Right lung (tissue), 2 donors: ENCODE measurements at regions not wholly inside any gene's neighbourhood (a gene's known extent, or its start where the extent isn't known, plus 50 kb on each side); places are given as distances from the start of the nearest gene placed in this dataset.

Source experiments
- DNase-seq, 2 donors: peaks; one replicate each; pipeline ENCODE4 v3.0.0-alpha.2; 2013

DNA sequence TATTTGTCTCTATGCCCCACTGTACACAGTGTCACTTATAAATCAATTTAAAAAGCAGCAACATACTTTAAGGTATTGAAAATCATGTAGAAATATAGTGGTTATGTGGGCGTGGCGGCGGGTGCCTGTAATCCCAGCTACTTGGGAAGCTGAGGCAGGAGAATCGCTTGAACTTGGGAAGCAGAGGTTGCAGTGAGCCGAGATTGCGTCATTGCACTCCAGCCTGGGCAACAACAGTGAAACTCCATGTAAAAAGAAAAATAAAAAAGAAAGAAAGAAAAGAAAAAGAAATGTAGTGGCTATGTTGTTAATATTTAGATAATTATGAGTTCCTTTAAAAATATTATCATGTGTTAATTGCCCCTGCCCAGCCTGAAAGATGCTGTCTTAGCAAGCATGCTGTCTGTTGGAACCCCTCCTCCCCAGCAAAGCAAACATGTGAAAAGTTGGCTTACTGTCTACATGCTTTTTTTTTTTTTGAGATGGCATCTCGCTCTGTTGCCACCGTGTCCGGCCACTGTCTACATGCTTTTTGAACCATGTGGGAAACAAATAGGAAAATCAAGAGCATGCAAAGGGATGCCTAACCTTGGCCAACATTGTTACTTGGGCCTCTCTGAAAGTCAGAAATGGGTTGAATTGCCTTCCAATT is 151.4 kb upstream of the TSHZ2 start:
- no peak for DNase-seq

DNA sequence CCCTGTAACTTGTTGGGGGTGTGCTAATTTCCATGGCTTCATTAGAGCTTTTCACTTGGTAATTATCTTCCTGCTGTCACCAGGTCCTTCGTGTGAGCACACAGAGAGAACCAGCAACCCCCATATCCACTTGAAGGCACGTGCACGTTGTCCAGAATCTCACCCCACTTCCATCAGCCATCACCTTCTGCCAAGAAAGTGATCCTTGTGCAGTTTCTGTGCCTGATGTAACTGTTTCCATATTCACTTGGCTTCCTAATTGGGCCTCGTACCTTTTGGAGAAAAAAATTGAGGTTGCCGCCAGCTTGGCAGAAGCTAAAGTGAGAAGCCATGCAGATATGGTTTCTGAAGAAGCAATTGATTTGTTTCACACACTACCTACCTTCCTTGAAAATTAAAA is 153.7 kb upstream of the TSHZ2 start:
- no peak for DNase-seq

DNA sequence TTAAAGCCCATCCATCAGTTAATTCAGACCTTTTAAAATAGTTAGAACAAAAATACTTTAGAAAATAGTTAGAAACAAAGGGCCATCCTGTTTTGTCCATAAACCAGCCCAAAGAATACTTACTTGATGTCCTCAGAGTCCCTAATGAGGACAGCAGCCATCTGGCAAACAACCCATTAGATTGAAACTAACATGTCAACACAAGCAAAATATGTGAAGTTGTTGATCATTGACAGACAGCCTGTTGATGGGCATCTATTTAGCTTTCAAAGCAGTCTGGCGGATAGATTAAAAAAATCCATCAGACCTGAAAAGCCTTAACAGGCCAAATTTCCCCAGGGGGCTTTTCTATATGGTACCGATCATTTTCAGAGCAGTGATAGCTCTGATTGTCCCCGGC is 154.2 kb upstream of the TSHZ2 start:
- no peak for DNase-seq

DNA sequence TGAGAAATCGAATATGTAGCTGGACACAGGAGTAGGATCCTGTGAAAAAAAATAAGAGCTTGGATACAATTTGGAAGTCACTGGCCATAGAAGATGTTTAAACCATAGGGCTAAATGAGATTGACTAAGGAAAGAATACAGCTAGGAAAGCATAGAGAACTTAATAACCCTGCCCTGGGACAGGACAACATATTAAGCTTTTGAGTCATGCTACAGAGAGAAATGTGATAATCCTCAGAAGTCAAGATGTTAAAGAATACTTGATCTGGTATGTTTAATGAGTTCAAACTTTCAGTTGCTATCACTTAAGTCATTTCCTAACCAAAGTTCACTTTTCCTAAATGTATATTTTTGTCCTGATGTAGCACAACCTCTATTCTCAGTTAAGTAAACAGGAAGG is 154.6 kb upstream of the TSHZ2 start:
- DNase-seq, result no peak

DNA sequence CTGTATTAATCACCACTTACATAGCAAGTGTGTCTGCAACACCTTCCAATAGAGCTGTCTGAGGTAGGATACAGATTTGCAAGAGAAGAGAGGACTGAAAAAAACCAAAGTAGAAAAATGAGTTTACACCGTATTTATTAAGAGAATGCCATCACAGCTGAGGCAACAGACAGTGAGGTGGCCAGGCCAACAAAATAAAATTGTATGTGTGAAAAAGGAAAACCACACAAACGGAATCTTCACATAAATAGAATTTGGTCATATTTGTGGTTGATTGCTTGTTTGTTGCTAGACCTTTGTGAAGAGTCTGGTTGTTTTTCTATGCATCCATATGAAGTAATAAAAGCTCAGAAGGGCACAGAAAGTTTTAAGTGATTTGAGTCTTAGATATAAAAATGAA is 157.8 kb upstream of the TSHZ2 start:
- no peak for DNase-seq

DNA sequence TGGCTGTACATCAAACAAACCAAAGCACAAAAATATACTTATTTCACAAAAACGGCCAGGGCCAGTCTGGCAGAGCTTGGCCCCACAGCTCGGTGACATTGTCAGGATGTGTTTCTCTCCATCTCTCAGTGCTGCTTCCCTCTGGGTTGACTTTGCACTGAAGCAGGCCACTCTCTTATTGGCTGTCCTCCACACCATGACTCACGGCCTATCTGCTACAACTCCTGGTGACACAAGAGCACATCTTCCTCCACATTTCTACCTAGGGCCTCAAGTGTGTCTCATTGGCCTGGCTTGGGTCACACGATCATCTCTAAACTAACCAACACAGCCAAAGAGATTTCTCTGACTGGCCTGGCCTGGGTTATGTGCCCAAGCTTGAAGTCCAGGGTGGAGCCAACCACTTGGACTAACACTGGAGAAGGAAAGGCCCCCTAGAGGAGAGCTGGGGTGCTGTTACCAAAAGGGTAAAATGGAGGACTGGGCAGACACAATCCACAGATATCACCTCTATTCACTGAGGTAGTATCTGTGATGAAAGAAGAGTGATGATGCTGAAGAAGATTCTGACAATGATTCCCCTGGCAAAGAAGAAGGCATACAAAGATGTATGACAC is 159.8 kb upstream of the TSHZ2 start:
- no peak for DNase-seq

DNA sequence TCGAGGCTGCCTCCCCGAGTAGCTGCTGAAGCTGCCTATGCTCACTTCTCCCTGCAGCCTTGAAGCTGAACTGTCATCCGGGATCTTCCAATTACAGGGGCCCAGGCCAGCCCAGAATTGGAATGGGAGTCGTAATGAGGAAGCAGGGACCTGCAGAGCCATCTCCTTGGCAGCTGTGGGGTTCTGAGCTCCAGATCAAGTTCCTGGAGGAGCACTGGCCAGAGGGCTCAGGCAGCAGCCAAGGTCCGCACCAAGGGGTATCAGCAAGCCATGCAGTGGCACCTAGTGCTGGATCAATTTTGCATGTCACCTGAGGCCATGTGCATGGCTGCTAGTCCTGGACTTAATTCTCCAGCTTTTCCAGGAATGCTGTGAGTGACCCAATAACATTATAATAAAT is 163.2 kb upstream of the TSHZ2 start:
- no peak for DNase-seq

DNA sequence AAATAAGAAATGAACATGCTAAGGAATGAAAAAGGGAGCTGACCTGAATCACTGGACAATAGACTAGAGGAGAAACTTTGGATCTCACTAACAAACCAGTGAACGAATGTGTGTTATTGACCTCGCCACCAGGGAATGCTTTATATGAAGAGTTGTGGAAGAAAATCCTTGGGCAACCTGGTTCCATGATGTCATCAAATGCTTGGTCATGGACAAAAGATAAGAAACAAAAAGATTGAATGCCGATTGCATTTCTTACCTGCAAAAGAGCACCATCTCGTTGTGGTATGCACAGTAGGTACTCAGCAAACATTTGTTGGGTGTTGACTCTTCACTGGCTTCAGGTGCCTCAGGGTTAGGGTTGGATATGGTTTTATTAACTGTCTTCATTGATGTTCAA is 165.2 kb upstream of the TSHZ2 start:
- DNase-seq, result no peak

DNA sequence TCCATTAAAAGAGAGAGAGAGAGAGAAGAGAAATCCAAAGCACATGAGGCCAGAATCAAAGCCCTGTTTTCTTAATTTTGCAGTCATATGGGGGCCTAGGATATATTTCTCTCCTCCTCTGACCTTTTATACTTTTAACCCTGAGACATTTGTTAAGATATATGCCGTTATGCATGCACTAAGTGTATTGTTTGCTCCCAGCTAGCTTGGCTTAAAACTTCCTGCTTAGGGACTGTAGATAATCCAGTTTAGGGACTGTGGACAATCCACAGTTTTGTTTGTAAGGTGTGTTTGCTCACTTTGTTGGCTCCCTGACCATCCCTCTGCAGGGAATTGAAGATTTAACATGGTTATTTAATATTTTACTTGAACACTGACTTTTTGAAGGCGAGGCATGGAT is 166.3 kb upstream of the TSHZ2 start:
- no peak for DNase-seq

DNA sequence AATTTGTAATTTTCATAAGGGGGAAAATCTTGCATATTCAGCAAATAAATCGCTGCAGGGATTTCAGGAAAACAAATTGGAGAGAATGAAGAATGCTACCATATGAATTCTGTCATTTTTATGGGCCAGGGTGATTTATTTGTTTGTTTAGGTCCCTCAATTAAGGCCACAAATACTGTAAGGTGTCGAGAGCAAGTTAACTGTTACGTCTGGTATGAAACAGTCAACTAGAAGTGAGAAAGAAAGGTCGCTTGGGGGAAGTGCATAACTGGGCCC is 166.9 kb upstream of the TSHZ2 start:
- no peak for DNase-seq

DNA sequence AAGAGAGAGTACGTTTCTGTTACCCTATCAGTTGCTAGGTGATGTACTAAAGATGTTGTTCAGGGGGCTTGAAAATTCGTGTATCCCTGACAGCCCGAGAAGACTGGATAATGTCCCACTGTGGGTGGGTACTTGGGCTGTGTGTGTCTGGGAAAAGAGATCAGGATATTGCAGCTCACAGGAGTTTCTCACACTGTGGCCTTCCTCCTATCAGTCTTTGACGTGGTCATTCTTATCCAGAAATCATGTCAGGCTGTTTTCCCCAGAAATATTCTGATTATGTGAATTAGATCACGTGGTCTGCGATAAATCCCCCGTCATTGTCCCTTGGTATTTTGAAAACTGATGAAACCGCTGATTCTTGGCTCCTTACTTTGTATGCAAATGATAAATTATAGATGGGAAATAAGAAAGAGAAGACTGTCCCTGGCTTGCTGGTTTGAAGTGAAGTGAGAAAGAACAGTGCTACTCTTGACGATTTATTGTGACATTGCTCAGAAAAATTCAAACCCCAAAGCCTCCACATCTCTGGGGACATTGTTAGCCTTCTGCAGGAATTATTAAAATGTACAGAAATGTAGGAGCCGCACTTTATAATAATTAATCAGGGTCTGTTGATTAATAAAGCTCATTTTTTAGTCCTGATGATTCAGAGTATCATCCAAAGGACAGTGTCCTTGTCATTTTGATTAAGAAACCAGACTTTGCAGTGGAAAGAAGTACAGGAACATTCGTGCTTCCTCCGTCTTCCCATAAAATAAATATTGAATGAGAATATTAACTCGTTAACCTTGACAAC is 167.5 kb upstream of the TSHZ2 start:
- no peak for DNase-seq

DNA sequence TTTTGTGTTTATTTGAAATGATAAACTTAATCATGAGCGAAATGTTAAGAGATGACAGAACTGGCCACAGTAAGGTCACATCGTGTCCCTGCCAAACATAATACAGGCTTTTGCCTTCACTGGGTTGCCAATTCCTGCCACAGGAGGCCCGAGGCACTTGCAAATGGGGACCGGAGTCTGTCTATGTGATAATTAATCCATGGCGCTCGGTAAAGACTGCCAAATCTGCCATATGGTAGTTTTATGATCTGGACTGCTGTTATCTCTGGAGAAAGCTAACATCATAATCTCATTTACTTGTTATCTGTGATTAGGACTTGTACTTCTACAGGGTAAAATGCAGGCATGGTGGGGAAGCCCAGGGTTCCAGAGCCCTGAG is 170.5 kb upstream of the TSHZ2 start:
- DNase-seq, result no peak

DNA sequence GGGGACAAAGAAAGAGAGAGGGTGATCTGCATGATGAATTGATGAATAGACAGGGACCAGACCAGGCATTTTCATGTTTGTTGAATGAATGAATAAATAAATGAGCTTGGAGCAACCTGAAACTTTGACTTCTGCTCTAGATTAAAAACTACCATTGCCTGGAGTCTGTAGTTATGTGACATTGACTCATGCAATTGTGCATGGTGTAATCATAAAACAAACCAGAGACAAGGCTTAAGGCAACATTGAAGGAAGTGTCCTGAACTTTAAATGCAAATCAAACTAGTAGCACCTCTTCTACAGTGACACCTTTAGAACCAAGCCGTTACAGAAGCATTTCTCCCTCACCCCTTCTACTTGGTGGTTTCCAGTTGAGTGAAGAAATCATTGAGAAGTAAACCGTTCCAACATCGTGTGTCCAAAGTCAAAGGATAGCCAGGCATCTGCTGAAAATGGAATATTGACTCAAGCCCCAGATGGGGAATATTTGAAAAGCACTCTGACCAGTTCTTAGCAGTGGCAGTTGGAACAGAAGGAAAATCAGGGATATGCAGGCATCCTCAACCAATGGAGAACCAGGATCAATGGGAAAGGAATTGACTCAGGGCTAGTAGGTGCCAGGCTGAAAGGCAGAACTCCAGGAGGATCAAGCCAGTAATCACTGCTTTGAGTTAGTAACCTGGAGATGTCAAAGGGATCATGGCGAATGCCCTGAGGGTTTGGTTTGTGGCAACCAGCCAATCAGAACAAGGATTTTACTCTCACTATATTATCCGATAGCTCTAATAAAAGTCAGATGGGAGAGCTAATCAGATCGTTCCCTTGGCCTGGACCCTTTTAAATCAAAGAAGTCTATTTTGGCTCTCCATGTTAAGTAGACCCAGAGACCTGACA is 171.2 kb upstream of the TSHZ2 start:
- no peak for DNase-seq

DNA sequence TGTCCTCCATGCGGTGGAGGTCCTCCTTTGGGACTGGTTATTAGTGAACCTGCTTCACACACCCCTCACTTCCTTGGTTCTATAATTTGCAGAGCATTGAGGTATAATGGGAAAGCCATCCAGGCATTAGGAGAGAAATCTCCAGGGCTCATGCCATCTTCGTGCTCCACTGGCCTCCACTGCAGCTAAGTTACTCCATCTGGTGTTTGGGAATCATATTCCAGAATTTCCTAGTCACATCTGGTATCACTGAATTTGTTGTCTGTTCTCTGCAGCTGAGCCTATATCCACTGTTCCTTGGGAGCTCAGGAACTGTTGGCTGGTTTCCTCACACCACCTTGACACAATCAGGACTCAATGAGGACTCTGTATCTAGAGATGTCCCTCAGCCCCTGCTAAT is 173.0 kb upstream of the TSHZ2 start:
- DNase-seq, result no peak

DNA sequence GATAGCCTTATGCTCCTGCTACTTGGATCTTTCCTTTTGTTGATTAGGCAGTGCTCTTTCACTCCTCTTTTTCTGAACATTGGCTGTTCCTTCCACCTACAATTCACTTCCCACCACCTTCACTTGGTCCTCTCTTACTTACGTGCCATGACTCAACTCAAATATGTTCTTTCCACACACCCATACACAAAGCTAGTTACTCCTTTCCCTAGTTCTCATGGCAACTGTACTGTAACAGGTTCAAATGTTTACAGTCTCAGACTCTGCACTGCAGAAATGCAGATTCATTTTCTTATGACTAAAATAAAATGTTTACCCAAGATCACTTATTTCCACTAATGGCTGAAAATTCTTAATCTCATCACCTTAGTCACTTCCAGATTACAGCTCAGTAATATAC is 174.0 kb upstream of the TSHZ2 start:
- no peak for DNase-seq

DNA sequence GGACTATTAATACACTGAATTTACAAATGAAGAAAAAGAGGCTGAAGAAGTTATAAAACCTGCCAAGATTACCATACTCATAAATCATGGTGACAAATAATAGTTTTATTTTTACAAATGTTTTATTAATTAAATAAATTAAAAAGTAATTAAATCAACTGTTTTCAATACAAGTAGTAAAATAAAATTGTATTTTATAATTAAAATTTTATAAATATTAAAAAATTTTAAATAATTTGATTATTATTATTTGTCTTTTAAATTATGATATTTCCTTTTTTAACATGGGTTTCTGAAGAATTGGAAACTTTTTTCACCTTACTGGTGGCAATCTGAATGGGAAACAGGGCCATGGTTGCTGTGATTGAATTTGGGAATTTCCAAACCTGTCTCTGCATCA is 177.3 kb upstream of the TSHZ2 start:
- DNase-seq, result no peak

DNA sequence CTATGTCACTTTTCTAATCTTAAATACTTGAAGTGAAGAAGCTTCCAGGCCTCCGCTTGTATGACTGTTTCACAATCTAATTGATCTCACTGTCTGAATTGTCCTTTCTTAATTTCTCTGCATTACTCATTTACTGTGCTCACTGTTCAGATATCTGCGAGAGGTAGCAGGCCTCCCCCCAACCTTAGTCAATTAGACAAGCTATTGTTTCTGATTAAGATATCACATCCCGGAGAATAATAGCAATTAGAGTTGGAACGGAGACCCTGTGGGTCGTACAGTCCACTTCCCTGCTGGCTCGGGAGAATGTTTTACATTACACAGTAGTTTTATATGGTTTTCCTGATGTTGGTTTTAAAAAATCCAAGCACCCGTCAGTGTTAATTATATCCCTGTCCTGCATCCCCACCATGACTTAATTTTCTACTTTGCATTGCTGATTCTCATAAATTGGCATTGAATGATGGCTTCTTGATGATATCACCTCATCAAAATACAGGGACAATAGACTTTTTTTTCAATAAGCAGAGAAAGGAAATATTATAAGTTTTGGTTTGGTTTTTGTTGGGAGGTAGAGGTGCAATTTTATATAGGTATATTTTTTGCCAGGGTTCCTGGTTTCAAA is 178.7 kb upstream of the TSHZ2 start:
- no peak for DNase-seq

DNA sequence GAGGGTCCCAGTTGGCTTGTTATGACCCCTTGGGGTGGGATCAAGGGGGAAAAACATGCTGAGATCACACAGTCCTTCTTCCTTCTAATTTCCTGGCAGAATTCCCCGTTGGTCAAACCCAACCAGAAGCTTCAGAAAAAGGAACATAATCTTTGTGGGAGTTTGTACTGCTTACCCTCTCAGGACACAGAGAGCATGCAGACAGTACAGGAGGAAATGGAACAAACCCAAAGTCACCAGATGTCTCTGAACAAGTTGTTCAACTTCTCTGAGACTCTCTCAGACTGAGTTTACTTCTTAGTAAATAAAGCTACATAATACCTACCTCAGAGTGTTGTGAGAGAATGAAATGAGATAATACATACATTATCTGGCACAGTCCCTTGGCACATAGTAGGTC is 181.1 kb upstream of the TSHZ2 start:
- DNase-seq, result no peak

DNA sequence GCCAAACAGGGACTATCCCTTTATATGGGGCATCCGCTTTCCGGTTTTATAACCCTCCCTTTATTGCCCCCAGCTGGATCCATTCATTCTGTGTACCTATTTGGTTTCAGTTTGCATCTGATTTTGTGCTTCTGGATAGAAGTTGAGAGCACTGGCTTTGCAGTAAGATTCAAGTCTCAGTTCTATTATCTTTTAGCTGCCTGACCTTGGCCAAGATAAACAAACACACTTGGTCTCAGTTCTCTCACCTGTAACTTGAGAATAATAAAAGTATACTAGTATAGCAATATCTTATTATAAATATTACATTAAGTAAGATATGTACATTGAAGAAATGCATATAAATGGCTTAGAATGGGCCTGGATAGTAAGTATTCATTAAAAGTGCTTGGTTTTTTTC is 182.4 kb upstream of the TSHZ2 start:
- DNase-seq, result no peak

DNA sequence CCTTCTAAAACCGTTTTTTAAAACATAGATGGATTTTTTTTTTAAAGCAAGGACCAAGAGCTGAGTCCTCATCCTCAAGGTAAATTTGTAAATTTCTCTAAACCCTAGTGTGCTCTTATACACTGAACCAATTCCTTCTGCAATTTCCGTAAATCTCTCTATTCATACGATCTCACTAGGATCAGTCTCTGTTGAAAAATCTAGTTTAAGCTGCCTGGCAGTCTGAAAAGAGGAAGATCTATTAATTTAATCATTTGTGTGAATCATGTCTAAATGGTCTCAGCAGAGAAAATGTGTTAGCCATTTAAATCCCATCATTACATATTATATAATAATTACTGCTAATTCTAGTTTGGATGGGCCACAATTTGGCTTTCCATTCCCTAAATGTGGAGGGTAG is 184.2 kb upstream of the TSHZ2 start:
- DNase-seq, result no peak

DNA sequence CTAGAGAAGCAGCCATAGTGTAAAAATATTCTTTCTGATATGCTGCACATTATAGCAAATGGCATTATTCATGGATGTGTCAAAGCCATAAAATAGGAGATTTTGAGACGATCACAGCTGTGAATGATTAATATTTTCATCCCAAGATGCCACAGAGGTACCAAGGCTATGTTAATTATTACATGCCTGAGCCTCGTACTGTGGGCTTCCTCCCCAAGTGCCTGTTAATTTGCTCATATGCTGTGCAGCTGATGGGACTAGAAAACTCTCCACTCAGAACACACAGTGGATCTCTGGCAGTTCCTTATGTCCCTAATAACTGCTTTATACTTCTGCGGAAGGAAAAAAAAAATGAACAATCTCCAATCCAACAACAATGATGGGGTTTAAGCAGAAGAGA is 184.9 kb upstream of the TSHZ2 start:
- DNase-seq, result no peak

DNA sequence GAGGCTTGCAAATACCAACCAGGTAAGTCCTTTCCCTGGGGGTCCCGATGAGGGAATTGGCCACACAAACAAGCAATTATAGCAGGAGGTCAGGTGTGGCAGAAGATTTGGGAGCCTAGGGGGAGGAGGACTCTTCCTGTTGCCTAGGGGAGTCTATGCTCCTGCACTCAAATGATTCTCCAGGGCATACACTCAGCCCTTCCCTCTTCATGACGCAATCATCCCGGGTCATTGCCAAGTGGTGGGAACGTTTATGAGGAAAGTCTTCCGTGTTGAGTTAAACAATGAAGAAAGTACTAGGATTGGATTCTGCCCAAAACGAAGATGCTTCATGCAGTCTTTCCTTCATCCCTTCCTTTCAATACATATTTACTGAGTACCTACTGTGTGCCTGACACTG is 186.5 kb upstream of the TSHZ2 start:
- no peak for DNase-seq
